Gastroesophageal sphincter (tissue), 3 donors: ENCODE measurements at regions not wholly inside any gene's neighbourhood (a gene's known extent, or its start where the extent isn't known, plus 50 kb on each side); places are given as distances from the start of the nearest gene placed in this dataset.

ENCODE experiments used
- EP300 ChIP-seq: sonication (generic); formaldehyde crosslinking; IDR thresholded peaks from one replicate; pipeline ENCODE4 v1.6.1; 2017; ENCODE audit warnings: antibody characterized with exemption, mild to moderate bottlenecking
- POLR2AphosphoS5 ChIP-seq: sonication (generic); formaldehyde crosslinking; IDR thresholded peaks from one replicate; pipeline ENCODE4 v1.6.1; 2017; ENCODE audit warnings: antibody characterized with exemption
- TF ChIP-seq, protein P1 (sequence below), 4 experiments: fragments of 200-600 bp in 2 of 4; fragments of 450-650 bp in 2 of 4; sonication (generic) in 1 of 4; IDR thresholded peaks; one replicate each; pipeline ENCODE4 v1.5.1; 2017 to 2019; ENCODE audit warnings: antibody characterized with exemption in 4 of 4, mild to moderate bottlenecking in 2 of 4, moderate library complexity in 2 of 4

- TF ChIP-seq POLR2AphosphoS5 (no peak), EP300 (no peak)
- TF ChIP-seq, protein P1, sequence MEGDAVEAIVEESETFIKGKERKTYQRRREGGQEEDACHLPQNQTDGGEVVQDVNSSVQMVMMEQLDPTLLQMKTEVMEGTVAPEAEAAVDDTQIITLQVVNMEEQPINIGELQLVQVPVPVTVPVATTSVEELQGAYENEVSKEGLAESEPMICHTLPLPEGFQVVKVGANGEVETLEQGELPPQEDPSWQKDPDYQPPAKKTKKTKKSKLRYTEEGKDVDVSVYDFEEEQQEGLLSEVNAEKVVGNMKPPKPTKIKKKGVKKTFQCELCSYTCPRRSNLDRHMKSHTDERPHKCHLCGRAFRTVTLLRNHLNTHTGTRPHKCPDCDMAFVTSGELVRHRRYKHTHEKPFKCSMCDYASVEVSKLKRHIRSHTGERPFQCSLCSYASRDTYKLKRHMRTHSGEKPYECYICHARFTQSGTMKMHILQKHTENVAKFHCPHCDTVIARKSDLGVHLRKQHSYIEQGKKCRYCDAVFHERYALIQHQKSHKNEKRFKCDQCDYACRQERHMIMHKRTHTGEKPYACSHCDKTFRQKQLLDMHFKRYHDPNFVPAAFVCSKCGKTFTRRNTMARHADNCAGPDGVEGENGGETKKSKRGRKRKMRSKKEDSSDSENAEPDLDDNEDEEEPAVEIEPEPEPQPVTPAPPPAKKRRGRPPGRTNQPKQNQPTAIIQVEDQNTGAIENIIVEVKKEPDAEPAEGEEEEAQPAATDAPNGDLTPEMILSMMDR (IDR thresholded peaks at IDR 0.05), result no peak
Observed at GRCh38 chr7:25054819-25055519, 70.1 kb downstream of the CYCS start.
